ENCODE measurements at regions not wholly inside any gene's neighbourhood (a gene's known extent, or its start where the extent isn't known, plus 50 kb on each side); places are given as distances from the start of the nearest gene placed in this dataset.
"Not testable (repeated sequence)": the region's sequence is repeated elsewhere in the genome, so short reads cannot be mapped to it uniquely, and the experiment has no call there.

DNA sequence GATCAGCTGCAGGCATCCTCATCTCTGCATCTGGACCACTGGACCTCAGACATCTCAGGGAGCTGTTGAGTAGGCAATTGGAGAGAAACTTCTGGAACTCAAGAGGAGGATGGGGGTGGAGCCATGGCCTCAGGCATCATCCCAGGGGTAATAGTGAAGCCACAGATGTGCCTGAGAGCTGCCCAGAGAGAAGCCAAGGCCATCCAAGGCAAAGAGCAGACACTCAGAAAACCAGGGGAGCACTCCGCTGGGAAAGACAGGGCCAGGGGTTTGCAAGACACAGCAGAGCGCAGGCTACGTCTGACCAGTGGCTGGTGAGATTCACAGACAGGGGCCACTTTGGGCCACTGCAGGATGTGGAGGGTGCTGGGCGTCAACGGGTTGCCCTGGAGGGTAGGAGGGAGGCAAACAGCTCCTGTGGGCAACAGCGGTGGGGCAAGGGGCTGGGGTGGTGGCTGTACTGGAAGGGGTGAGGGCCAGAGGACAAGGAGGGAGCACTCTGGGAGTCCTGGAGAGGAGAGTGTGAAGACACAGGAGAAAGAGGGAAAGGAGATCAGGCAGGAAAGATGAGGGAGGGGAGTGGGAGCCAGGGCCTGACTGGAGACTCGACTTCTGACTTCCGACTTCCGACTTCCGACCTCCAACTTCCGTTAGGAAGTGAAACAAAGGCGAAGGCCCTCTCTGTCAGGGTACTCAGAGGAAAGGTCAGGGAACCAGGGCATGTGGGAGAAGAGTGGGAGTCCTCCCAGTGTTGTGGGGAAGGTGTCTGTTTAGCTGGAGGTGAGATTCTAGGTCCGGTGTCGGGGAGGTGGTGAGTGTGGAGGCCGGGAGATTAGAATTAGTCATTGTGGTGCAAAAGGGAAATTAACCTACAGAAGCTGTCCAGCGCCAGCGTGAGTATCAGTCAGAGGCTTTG is 69.7 kb upstream of the ANTXRL start:
- H3K9me3 ChIP-seq (ENCODE audit: low read length) = no peaks in the 10 kb centered on the region
- no peaks in the 10 kb centered on the region for H3K36me3 ChIP-seq (ENCODE audit: insufficient read depth, low read length)
- no peak overlapping the region for H2AFZ ChIP-seq (ENCODE audit: low read depth, low read length)
- no peak overlapping the region for H3K4me3 ChIP-seq (ENCODE audit: low read length)
- H3K27me3 ChIP-seq (ENCODE audit: insufficient read depth, low read length) = no peaks in the 10 kb centered on the region
- no peaks in the 10 kb centered on the region for H3K4me1 ChIP-seq (ENCODE audit: insufficient read depth, low read length)

DNA sequence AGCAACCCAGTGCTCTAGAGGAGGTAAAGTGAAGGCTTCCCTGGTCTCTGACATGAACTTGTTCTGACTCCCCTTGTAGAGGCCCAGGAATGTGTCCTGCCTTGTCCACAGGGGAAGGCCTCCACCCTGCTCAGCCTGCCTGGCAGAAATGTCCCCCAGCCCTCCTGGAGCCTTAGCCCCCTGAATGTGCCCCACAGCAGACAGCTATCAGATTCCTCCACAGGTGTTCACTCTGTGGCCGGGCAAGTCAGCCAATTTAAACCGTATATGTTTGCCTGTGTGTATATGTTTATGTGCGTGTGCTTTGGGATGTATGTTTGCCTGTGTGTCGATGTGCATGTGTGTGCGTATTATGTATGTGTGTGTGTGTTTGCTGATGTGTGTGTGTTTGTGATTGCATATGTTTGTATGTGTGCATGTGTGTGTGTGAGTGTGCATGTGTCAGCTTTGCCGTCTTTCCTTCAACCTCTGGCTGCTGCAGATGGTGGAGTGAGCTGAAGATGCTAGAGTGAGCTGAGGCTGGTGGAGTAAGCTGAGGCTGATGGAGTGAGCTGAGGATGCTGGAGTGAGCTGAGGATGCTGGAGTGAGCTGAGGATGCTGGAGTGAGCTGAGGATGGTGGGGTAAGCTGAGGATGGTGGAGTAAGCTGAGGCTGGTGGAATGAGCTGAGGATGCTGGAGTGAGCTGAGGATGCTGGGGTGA is 68.9 kb upstream of the ANTXRL start:
- H2AFZ ChIP-seq (ENCODE audit: low read depth, low read length) = no peak overlapping the region
- no peaks in the 10 kb centered on the region for H3K4me1 ChIP-seq (ENCODE audit: insufficient read depth, low read length)
- H3K4me3 ChIP-seq (ENCODE audit: low read length) = no peak overlapping the region
- no peaks in the 10 kb centered on the region for H3K9me3 ChIP-seq (ENCODE audit: low read length)
- no peaks in the 10 kb centered on the region for H3K36me3 ChIP-seq (ENCODE audit: insufficient read depth, low read length)
- H3K27me3 ChIP-seq (ENCODE audit: insufficient read depth, low read length) = no peaks in the 10 kb centered on the region

DNA sequence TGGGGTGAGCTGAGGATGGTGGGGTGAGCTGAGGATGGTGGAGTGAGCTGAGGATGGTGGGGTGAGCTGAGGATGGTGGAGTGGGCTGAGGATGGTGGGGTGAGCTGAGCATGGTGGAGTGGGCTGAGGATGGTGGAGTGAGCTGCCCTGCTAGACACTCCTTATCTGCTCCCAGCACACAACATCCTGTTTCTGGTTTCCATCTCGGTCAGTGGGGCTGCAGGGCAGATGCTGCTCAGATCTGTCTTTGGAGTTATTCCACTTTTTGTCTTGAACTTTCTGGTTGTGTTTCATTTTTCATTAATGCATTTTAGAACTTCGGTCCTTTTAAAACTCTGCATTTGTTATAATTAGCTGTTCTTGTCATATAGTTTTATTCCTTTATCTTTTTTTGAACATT is 67.9 kb upstream of the ANTXRL start:
- Histone ChIP-seq H2AFZ (ENCODE audit: low read depth, low read length) (no peak overlapping the region), H3K36me3 (ENCODE audit: insufficient read depth, low read length) (no peaks in the 10 kb centered on the region), H3K4me1 (ENCODE audit: insufficient read depth, low read length) (no peaks in the 10 kb centered on the region), H3K9me3 (ENCODE audit: low read length) (no peaks in the 10 kb centered on the region), H3K27me3 (ENCODE audit: insufficient read depth, low read length) (no peaks in the 10 kb centered on the region), H3K4me3 (ENCODE audit: low read length) (no peak overlapping the region)

DNA sequence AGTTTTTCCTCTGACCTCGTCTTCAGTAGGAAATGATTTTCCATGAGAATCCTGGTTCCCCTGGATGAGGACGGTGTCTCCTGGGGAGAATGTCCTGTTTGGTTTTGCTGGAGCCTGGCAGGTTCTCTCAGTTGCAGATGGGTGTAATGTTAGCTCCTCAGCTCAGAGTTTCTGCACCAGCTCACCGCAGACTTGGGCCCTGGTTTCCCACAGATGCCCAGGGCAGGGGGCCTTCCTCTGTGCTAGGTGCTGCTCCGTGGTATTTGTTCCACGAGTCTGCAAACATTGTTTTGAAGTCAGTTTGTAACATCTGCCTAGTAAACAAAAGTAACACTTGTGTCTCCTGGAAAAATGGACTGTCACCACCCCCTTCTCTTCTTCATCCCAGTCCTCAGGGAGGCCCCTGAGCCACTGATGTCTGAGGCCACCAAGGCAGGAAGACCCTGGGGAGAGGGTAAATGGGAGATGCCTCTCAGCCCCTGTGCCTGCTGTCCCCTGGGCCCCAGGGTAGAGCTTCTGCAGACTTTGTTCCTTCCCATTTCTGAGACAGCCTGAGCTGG is 67.3 kb upstream of the ANTXRL start:
- not testable (repeated sequence) for H3K36me3 ChIP-seq (ENCODE audit: insufficient read depth, low read length); H3K9me3 ChIP-seq (ENCODE audit: low read length)

DNA sequence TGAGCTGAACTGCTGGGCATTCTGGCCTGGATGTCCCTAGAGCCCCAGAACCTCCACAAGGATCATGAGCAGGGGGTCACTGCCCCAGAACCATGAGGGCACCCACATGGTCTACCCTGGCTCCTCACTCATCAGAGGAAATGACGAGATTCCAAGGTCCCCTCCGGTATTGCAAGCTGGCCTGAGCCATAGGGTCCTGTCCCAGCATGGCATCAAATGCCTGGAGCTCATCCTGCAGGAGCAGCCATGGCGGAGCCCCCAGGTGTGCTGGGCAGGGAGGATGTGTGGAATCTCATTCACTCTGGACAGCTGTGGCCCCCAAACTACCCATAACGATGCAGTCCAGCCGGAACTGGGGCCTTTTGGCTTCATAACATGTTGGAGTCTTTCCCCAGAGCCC is 66.6 kb upstream of the ANTXRL start:
- Histone ChIP-seq H3K36me3 (ENCODE audit: insufficient read depth, low read length) (no peaks in the 10 kb centered on the region), H3K9me3 (ENCODE audit: low read length) (no peaks in the 10 kb centered on the region), H3K27me3 (ENCODE audit: insufficient read depth, low read length) (no peaks in the 10 kb centered on the region), H3K4me1 (ENCODE audit: insufficient read depth, low read length) (no peaks in the 10 kb centered on the region), H2AFZ (ENCODE audit: low read depth, low read length) (no peak overlapping the region), H3K4me3 (ENCODE audit: low read length) (no peak overlapping the region)

More for the DNA sequence above, 67.3 kb upstream of the ANTXRL start:
- H3K4me3 ChIP-seq (ENCODE audit: low read length); H2AFZ ChIP-seq (ENCODE audit: low read depth, low read length); H3K27me3 ChIP-seq (ENCODE audit: insufficient read depth, low read length); H3K4me1 ChIP-seq (ENCODE audit: insufficient read depth, low read length): not testable (repeated sequence)

DNA sequence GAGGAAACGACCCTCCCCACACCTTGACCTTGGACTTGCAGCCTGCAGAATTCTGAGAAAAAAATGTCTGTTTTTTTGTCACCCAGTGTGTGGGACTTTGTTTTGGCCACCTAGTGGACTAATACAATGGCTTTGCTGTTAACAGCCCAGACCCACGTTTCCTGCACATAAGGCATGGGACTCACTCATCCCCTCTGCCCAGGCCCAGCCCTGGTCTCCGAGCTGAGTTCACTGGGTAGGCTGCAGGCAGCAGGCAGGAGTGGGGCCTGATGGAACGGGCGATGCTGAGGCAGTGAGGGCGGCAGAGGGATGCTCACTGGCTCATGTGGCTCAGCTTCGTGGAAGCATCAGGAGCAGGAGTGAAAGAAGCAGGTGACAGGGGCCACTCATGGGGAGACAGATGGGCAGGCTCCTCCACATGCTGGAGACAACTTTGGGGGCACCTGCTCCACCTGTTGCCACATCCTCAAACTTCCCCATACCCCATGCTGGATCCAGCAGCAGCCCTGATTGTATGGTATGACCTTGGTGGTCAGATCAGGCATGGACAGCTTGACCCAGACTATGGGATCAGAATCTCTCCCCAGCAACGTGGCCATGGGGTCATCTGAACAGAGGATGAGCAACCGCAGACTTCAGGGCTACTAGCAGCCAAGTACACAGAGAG is 65.8 kb upstream of the ANTXRL start:
- Histone ChIP-seq H3K27me3 (ENCODE audit: insufficient read depth, low read length) (no peaks in the 10 kb centered on the region), H3K4me1 (ENCODE audit: insufficient read depth, low read length) (no peaks in the 10 kb centered on the region), H3K4me3 (ENCODE audit: low read length) (no peak overlapping the region), H2AFZ (ENCODE audit: low read depth, low read length) (no peak overlapping the region), H3K36me3 (ENCODE audit: insufficient read depth, low read length) (no peaks in the 10 kb centered on the region), H3K9me3 (ENCODE audit: low read length) (no peaks in the 10 kb centered on the region)

DNA sequence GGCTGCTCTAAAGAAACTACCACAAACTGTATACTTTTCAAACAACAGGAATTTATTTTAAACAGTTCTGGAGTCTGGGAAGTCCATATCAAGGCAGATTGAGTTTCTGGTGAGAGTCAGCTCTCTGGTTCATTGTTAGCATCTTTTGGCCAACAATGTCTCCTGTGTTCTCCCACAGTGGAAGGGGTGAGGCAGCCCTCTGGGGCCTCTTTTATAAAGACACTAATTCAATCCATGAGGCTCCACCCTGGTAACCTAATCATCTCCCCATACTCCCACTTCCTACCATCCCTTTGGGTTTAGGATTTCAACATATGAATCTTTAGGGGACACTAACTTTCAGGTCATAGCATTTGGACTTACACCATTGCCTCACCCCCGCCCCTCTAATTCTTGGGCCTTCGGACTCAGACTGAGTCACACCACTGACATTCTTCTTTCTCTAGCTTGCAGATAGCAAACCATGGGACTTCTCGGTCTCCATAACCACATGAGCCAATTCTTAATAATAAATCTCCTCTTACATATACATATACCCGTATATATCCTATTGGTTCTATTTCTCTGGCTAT is 64.3 kb upstream of the ANTXRL start:
- H3K27me3 ChIP-seq (ENCODE audit: insufficient read depth, low read length) = no peaks in the 10 kb centered on the region
- H2AFZ ChIP-seq (ENCODE audit: low read depth, low read length) = no peak overlapping the region
- no peaks in the 10 kb centered on the region for H3K36me3 ChIP-seq (ENCODE audit: insufficient read depth, low read length)
- H3K4me1 ChIP-seq (ENCODE audit: insufficient read depth, low read length) = no peaks in the 10 kb centered on the region
- H3K4me3 ChIP-seq (ENCODE audit: low read length) = no peak overlapping the region
- H3K9me3 ChIP-seq (ENCODE audit: low read length) = no peaks in the 10 kb centered on the region

DNA sequence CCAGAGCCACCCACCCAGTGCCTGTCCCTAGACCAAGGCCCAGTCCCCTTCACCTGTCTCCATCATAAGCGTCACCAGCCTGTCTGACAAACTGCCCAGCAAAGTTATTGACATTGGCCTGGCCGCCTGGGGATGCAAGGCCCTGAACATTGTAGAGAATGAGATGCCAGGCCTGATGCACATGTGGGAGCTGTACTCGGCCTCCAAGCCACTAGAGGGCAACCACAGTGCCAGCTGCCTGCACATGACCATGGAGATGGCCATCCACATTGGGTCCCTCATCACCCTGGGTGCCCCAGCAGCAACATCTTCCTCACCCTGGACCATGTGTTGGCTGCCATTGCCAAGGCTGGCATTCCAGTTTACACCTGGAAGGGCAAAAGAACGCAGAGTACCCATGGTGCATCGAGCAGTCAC is 63.7 kb upstream of the ANTXRL start:
- no peaks in the 10 kb centered on the region for H3K4me1 ChIP-seq (ENCODE audit: insufficient read depth, low read length)
- no peaks in the 10 kb centered on the region for H3K36me3 ChIP-seq (ENCODE audit: insufficient read depth, low read length)
- H3K9me3 ChIP-seq (ENCODE audit: low read length) = no peaks in the 10 kb centered on the region
- H2AFZ ChIP-seq (ENCODE audit: low read depth, low read length) = no peak overlapping the region
- H3K4me3 ChIP-seq (ENCODE audit: low read length) = no peak overlapping the region
- H3K27me3 ChIP-seq (ENCODE audit: insufficient read depth, low read length) = no peaks in the 10 kb centered on the region

DNA sequence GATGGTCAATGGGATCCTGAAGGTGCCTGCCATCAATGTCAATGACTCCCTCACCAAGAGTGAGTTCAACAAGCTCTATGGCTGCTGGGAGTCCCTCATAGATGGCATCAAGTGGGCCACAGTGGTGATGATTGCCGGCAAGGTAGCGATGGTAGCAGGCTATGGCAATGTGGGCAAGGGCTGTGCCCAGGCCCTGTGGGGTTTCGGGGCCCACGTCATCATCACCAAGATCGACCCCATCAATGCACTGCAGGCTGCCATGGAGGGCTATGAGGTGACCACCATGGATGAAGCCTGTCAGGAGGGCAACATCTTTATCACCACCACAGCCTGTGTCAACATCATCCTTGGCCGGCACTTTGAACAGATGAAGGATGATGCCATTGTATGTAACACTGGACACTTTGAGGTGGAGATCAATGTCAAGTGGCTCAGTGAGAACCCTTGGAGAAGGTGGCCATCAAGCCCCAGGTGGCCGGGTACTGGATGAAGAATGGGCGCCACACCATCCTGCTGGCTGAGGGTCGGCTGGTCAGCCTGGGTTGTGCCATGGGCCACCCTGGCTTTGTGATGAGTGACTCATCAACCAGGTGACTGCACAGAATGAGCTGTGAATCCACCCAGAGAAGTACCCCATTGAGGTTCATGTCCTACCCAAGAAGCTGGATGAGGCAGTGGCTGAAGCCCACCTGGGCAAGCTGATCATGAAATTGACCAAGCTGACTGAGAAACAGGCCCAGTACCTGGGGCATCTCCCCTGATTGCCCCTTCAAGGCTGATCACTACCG is 63.0 kb upstream of the ANTXRL start:
- Histone ChIP-seq H3K4me3 (ENCODE audit: low read length) (no peak overlapping the region), H3K9me3 (ENCODE audit: low read length) (no peaks in the 10 kb centered on the region)

DNA sequence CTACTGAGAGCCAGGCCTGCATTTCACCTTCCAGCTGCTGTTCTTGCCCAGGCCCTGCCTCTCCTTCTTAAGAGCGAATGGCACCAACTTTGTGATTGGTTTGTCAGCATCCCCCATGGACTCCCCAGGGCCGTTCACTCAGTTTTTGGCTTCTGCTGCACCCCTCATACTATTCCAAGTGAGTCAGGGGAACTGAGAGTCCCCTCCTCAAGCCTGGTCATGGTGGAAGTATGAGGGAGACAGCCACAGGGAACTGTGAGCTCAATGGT is 62.4 kb upstream of the ANTXRL start:
- H2AFZ ChIP-seq (ENCODE audit: low read depth, low read length) = no peak overlapping the region
- H3K4me3 ChIP-seq (ENCODE audit: low read length) = no peak overlapping the region
- H3K36me3 ChIP-seq (ENCODE audit: insufficient read depth, low read length) = no peaks in the 10 kb centered on the region
- no peaks in the 10 kb centered on the region for H3K27me3 ChIP-seq (ENCODE audit: insufficient read depth, low read length)
- H3K4me1 ChIP-seq (ENCODE audit: insufficient read depth, low read length) = no peaks in the 10 kb centered on the region
- no peaks in the 10 kb centered on the region for H3K9me3 ChIP-seq (ENCODE audit: low read length)

More for the DNA sequence above, 63.0 kb upstream of the ANTXRL start:
- no peak overlapping the region for H2AFZ ChIP-seq (ENCODE audit: low read depth, low read length)
- no peaks in the 10 kb centered on the region for H3K36me3 ChIP-seq (ENCODE audit: insufficient read depth, low read length)
- H3K27me3 ChIP-seq (ENCODE audit: insufficient read depth, low read length) = no peaks in the 10 kb centered on the region
- no peaks in the 10 kb centered on the region for H3K4me1 ChIP-seq (ENCODE audit: insufficient read depth, low read length)

DNA sequence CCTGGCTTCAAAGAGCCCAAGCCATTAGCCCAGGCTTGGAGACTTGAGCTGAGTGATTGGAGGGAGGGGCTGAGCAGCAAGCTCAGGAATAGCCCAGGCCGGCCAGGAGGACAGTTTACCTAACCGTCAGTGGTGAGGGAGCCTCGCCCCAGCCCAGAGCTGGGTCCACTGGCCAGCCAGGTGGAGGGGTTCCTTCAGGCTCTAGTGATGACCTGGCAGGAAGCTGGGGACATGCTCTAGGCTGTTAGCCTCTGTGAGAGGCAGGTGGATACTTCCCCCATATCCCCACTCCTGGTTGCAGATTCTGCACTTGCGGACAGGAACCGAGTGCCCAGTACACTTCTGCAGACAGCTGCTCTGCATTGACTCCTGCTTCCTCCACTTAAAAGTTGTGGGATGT is 61.2 kb upstream of the ANTXRL start:
- Histone ChIP-seq H3K36me3 (ENCODE audit: insufficient read depth, low read length) (no peaks in the 10 kb centered on the region), H3K4me3 (ENCODE audit: low read length) (no peak overlapping the region), H3K4me1 (ENCODE audit: insufficient read depth, low read length) (no peaks in the 10 kb centered on the region), H2AFZ (ENCODE audit: low read depth, low read length) (no peak overlapping the region), H3K9me3 (ENCODE audit: low read length) (no peaks in the 10 kb centered on the region), H3K27me3 (ENCODE audit: insufficient read depth, low read length) (no peaks in the 10 kb centered on the region)

DNA sequence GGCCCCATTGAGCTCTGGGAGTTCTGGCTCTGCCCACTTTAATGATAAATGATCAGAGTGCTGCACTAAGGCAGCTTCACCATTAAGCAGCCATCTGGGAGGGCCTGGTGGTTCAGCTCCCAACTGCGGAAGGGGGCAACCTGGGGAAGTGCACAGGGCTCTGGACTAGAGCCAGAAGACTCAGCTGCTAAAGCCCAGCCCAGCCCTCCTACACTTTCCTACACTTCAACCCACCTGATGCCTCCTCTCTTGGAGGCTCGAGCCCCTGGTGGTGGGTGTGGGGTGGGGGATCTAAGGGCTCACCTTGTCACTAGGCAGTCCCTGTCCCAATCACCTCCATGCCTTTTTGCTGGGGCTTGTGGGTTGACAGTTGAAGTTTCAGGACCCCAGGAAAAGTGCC is 60.6 kb upstream of the ANTXRL start:
- H3K36me3 ChIP-seq (ENCODE audit: insufficient read depth, low read length) = no peaks in the 10 kb centered on the region
- H3K27me3 ChIP-seq (ENCODE audit: insufficient read depth, low read length) = no peaks in the 10 kb centered on the region
- H3K4me1 ChIP-seq (ENCODE audit: insufficient read depth, low read length) = no peaks in the 10 kb centered on the region
- no peak overlapping the region for H2AFZ ChIP-seq (ENCODE audit: low read depth, low read length)
- H3K9me3 ChIP-seq (ENCODE audit: low read length) = no peaks in the 10 kb centered on the region
- H3K4me3 ChIP-seq (ENCODE audit: low read length) = no peak overlapping the region
